HG02885 (cell line): ENCODE measurements at regions not wholly inside any gene's neighbourhood (a gene's known extent, or its start where the extent isn't known, plus 50 kb on each side); places are given as distances from the start of the nearest gene placed in this dataset.
"Not testable (repeated sequence)": the region's sequence is repeated elsewhere in the genome, so short reads cannot be mapped to it uniquely, and the experiment has no call there.

Source experiments
- ATAC-seq: cut with Tn5 transposase; IDR thresholded peaks from one replicate; pipeline ENCODE4 v1.9.1; 2021; ENCODE audit warnings: mild to moderate bottlenecking; ENCODE audit not compliant: unreplicated experiment, poor library complexity

DNA sequence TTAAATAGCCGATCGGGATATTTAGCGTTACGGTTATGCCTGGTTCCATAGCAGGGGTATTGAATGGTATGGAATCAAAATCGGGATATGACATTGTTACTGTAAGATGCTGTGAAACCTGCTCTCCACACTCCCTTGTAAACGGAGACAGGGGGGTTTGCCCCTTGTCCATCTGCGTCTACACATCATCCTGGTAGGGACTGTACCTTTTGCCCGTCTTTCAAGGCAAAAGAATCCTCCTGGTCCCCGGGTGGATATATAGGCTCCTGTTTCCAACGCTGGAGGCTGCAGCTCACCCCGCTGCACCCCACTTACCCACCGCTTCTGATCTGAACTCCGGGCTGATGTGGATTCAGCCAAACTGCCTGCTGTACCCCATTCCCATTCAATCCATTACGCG is 189.1 kb downstream of the SHOX start:
- no peak for ATAC-seq

DNA sequence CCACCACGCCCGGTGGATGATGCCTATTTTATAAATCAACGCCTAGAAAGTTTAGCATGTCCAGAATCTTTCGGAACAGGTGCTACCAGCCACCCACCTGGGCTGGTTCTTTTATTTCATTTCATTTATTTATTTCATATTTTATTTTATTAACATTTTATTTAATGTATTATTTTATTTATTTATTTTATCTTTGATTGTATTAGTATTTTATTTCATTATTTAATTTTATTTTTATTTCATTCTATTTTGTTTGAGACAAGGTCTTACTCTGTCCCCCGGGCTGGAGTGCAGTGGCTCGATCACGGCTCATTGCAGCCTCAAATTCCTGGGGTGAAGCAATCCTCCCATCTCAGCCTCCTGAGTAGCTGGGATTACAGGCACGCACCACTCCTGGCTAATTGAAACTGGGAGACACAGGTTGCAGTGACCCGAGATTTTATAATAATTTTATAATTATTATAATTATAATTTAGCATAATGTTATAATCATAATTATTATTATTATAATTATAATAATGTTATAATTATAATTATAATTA is 187.2 kb downstream of the SHOX start:
- no peak for ATAC-seq

DNA sequence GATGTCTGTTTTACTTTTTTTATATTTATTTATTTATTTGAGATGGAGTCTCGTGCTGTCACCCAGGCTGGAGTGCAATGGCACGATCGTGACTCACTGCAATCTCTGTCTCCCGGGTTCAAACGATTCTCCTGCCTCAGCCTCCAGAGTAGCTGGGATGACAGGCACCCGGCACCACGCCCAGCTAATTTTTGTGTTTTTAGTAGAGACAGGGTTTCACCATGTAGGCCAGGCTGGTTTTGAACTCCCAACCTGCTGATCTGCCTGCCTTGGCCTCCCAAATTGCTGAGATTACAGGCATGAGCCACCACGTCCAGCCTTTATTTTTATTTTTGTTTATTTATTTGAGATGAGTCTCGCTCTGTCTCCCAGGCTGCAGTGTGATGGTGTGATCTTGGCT is 186.6 kb downstream of the SHOX start:
- not testable (repeated sequence) for ATAC-seq

DNA sequence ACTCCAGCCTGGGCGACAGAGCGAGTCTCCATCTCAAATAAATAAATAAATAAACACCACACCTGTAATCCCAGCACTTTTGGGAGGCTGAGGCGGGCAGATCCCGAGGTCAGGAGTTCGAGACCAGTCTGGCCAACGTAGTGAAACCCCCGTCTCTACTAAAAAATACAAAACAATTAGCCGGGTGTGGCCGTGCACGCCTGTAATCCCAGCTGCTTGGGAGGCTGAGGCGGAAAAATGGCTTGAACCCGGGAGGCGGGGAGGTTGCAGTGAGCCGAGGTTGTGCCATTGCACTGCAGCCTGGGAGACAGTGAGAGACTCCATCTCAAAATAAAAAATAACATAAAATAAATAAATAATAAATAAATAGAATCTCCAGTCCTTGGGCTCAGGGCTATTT is 185.8 kb downstream of the SHOX start:
- no peak for ATAC-seq

DNA sequence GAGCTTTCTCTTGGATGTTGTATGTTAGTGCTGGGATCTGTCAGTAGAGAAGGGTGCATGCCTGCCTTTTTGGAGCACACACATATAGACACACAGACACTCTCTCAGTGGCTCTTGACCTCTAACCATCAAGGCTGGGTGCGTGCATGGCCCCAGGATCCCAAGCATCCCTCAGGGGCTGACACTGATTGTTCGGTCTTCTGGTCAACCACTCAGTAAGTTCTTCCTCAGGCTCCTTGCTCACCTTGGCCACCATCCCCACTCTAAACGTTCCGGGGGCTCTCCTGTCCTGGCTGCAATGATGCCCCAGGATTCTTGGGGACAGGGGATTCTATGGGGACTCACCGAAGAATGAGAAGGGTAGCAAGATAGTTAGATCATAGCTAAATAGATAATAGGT is 179.6 kb downstream of the SHOX start:
- ATAC-seq = no peak

DNA sequence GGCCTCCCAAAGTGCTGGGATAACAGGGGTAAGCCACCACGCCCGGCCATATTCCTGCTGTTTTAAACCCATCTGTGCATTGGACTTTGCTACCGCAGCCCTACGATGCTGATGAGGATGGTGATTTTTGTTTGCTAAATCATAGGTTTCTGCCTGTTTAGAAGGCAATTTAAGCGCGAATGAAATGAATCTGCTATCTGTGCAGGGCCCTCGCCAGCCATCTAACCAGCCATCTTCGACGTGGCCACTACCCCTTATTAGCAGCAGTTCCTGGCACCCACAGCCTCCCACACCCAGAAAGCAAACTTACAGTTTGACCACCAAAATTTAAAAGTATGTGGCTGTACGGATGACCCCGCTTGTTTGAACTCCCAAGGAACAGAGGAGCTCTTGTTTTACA is 178.5 kb downstream of the SHOX start:
- ATAC-seq = no peak

DNA sequence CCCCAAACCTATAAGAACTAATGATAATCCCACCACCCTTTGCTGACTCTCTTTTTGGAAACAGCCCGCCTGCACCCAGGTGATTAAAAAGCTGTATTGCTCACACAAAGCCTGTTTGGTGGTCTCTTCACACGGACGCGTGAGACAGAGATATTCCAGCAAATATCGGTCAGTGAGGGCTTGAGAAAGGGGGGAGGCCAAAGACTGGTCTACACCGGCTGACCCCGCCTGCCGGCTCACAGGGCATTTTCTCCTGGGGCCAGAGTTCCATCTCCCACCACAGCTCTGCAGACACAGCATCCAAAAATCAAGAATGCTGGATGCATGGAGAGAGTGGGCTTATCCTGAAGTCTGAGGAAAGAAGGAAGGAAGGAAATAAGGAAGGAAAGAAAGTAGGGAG is 176.0 kb downstream of the SHOX start:
- ATAC-seq = no peak

DNA sequence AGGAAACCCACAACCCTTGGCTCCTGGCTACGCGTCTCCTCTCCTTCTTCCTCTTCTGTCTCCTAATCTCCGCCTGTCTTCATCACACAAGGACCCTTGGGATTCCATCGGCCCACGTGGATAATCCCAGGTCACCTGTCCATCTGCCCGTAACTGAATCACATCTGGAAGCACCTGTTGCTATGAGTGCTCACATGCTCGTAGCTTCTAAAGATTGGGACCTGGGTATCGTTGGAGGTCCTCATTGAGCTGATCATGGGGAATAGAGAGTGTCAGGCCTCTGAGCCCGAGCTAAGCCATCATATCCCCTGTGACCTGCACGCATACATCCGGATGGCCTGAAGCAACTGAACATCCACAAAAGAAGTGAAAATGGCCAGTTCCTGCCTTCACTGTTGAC is 175.4 kb downstream of the SHOX start:
- ATAC-seq = no peak

DNA sequence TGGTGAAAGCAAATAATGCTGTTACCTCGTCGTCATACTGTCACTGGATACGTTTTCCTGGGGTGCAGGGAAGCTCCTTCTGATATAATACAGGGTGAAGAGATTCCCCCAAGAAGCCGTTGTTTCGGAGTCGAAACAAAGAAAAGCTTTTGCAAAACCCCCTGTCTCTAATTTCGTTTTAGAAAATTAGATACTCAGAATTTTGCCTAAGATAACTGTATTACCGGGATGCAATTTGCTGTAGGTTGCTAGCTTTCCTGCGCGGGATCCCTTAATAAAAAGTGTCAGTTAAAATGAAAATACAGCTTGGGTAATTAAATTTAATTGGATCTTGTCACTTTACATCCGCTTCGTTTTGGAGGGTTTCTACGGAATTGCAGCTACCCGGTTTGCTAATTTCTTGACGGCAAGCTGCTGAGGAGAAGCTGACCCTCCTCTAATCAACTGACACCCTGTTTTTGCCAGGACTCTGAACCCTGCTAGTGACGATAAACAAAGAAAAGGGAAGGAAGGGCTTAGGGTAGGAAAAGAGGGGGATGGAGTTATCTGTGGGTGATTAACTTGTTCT is 174.6 kb downstream of the SHOX start:
- ATAC-seq = no peak

DNA sequence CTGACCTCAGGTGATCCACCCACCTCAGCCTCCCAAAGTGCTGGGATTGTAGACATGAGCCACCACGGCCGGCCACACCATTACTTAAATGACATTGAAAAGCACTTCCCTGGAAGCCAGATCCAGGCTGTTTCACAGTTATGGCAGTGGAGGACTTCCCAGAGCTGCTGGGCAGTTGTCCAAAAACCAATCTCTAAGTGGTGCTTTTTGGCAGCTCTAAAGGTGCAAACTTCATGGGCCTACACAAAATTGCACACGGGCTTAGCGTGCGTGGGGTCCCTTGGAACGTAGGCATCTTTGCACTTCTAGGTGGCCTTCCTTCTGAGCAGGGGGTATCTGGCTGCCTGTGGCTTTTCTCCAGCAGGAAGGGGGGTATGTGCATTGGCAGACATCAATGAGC is 172.3 kb downstream of the SHOX start:
- ATAC-seq = no peak

DNA sequence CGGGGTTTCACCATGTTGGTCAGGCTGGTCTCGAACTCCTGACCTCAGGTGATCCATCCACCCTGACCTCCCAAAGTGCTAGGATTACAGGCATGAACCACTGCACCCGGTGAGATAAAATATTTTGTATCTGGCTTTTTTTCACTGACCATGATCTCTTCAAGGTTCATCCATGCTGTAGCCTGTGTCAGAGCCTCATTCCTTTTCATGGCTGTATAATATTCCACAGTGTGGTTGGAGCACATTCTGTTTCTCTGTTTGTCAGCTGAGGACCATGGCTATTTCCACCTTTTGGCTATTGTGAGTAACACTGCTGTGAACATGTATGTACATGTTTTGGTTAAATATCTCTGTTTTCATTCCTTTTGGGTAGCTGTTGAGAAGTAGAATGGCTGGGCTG is 169.2 kb downstream of the SHOX start:
- ATAC-seq = no peak

DNA sequence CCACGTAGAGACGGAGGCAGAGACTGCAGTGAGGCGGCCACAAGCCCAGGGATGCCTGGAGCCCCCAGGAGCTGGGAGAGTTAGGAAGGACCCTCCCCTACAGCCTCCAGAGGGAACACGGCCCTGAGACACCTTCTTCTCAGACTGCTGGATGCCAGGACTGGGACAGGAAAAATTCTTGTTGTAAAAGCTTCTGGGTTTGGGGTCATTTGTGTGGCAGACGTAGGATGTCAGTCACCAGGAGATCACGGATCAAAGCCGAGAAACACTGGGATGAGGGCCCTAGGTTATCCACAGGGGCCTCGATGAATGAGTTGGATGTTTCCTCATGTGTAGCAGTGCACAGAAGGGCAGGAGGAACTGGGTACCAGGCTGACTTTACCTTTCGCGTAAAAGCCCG is 163.7 kb downstream of the SHOX start:
- no peak for ATAC-seq

DNA sequence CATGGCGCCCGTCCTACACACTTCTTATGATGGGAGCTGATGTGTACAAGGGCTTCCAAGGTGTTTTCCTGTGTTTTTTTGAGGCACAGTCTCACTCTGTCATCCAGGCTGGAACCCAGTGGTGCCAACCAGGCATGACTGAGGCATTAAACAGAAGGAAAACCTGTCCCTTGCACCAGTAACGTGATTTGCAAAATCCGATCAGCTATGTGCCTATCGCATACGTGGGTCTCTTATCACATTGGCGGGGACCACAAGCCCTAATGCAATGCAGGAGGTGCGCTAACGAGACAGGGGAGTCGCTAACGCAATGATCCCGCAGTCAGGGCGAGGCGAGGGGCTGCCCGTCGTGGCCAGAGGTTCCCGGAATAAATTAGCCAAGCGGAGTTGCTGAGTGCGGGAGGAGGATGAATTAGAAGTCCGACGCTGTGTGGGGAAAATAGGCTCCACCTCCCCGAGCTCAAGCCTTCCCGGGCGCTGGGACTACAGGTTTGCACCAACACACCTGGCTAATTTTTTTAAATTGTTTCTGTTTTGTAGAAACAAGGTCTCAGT is 162.7 kb downstream of the SHOX start:
- ATAC-seq = no peak

DNA sequence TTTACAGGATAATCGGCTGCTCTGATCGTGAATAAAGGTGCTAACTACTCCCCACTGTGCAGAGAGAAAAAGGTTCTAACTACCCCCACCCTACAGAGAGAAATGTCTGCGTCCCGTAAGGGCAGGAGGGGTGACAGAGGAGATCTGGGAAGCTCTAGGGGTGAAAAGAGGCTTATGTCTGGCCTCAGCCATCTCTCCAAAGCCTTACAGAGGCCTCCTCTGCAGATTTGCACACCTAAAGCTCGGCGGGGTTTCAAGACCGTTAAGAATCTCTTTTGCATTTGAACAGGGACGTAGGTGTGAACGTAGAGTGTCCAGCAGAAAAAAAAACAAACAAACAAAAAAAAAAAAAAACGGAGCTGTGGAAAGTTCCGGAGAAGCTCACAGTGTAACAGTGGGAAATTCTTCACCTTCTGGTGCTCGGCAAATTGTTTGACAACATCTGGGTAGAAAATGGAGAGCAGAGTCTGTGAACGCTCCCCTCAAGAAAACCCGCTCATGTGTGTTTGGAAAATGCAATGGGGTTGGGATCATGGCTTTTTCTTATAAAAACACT is 161.0 kb downstream of the SHOX start:
- no peak for ATAC-seq

DNA sequence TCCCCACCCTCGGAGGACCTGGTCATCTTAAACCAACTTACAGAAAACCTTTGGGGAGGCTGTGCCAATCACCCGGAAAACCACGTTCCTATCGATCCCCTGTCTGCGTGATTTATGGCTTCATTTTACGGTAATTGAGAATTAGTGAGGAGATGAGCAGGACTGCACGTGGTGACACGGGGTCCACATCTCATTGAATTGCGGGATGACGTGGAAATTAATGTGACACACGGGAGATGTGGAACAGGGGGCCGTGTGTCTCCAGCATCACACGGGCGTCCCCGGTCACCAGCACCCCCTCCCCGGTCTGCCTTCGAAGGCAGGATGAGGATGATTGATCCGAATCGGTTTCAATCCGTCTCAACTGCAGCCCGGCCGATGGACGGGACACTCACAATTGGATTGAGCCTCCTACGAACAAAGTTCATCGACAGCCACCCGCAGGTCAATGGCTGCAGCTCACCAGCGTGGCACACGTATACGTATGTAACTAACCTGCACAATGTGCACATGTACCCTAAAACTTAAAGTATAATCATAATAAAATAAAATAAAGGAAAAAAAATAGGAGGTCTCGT is 160.3 kb downstream of the SHOX start:
- no peak for ATAC-seq

DNA sequence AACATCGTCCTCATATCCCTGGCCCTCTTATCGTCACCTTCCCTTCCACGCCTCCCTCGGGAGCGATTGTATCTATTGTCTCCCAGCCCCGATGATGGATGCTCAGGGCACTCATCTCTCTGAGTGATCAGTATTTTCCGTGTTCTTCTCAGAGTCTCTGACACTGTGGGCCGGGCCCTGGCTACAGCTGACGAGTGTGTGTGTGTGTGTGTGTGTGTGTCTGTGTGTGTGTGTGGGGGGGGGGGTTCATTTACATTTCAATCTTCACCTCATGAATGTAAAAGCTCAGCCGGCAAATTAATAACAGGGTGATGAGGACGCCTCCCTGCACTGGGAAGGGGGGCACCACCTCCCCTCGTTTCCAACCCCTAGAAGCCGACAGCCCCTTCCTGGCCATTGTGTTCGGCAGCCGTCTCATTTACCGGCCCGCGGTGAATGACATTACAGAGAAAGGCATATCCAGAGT is 159.5 kb downstream of the SHOX start:
- no peak for ATAC-seq

DNA sequence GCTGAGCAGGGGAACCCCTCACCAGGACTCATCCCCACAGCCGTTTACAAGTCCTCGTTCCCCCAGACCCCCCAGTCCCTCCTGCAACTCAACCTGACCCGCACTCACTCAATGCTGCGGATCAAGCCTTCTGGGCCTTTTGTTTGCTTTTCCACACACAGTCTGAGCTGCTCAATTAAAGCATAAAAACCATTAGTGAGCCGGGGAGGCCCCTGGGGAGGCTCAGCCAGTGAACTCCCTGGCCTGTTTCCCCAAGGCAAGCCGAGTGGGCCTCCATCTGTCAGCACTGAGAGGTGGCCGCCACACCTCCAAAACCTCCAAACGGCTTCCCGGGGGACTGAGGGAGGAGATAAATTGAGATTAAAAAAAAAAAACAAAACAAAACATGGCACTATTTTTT is 158.5 kb downstream of the SHOX start:
- ATAC-seq = no peak

DNA sequence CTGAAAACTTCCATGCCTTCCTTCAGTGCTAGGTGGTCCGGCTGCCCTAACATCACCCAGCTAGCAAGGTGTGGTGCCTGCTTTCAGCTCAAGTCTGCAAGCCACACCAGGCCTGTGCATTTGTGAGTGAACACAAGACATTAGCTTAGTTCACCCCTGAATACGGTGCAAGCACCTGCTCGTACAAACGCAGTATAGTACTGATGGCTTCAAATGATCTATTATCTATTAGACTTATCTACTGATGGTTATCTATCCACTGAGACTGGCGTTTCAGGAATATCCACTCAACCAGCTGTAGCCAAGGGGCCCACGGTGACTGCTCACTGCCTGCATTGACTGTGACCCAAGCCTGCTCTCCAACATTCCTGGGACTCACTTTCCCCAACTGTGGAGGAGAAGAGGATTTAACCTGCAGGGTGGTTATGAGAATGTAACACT is 155.9 kb downstream of the SHOX start:
- ATAC-seq = no peak

DNA sequence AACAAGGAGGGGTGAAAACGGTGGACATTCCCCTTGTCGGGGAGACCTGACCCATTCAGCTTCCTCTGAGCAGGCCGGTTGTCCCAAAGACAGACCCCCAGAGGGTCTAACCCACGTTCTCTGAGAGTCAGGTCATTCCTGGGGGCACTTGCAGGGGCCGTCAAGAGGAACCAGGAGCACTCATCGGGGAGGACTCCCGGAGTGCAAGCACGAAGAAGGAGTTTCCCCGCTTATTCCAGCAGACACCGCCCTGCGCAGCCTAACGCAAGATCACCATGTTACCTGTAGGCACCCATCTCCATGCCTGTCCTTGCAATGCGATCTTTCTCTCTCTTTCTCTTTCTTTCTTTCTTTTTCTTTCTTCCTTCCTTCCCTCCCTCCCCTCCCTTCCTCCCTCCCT is 154.2 kb downstream of the SHOX start:
- no peak for ATAC-seq

DNA sequence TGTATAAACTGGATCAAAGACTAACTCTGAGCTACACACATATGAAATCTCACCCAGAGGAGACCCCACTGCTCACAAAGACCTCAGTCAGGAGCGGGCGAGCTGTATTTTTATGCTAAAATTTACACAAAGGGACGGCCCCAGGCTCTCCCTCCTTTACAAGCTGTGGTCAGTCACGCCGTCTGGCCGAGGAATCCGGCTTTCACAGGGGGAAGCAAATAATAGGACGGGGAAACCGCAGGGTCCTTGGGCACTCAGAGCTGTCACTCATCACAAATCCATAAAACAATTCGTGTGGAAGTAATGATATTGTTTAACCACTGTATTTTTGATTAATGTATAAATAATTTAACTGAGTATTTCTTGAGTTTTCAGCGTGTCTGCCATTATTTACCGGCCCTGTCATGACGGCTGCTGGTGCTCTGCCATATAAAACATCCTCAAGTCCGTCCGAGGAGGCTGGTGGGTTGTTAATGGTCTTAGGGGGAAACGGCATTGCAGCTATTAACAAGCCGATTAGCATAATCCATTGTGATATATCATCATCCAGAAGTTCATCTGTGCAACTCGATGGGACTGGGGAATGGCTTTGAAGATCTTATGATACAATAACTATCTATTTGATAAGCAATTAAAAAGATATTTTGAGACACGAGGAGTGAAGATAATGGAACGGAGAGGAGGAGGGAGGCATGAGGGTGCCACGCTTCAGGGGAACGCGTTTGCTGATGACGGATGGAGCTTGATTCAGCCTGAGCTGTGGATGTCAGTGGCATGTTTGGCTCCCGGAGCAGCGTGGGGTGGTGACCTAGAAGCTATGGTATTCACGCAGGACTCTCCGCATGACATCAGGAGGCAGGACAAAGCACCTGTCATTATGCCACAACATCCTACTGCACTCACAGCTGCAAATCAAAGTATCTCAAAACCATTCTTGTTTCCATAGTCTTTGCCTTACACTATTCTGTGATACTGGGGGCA is 150.9 kb downstream of the SHOX start:
- ATAC-seq = no peak
